ENCODE measurements at regions not wholly inside any gene's neighbourhood (a gene's known extent, or its start where the extent isn't known, plus 50 kb on each side); places are given as distances from the start of the nearest gene placed in this dataset.

- no peak for TF ChIP-seq POLR2A (IDR thresholded peaks at IDR 0.05)
- TF ChIP-seq, protein P1, sequence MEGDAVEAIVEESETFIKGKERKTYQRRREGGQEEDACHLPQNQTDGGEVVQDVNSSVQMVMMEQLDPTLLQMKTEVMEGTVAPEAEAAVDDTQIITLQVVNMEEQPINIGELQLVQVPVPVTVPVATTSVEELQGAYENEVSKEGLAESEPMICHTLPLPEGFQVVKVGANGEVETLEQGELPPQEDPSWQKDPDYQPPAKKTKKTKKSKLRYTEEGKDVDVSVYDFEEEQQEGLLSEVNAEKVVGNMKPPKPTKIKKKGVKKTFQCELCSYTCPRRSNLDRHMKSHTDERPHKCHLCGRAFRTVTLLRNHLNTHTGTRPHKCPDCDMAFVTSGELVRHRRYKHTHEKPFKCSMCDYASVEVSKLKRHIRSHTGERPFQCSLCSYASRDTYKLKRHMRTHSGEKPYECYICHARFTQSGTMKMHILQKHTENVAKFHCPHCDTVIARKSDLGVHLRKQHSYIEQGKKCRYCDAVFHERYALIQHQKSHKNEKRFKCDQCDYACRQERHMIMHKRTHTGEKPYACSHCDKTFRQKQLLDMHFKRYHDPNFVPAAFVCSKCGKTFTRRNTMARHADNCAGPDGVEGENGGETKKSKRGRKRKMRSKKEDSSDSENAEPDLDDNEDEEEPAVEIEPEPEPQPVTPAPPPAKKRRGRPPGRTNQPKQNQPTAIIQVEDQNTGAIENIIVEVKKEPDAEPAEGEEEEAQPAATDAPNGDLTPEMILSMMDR (IDR thresholded peaks at IDR 0.05) = no peak
Observed at GRCh38 chr3:16089521-16089920, 85.0 kb upstream of the GALNT15 start.
